ENCODE measurements at regions not wholly inside any gene's neighbourhood (a gene's known extent, or its start where the extent isn't known, plus 50 kb on each side); places are given as distances from the start of the nearest gene placed in this dataset.
A peak's percentile ranks its signal among the peaks of the same experiment; 100 is the strongest.

GRCh38 chr22:33221568-33221967 lies 163.4 kb upstream of the SYN3 start:
- DNase-seq (ENCODE audit: low read depth): no peak
- TF ChIP-seq CTCF (IDR thresholded peaks at IDR 0.05; ENCODE audit: low read depth, low read length, missing control alignments): no peak
- no peak overlapping the region for H3K4me3 ChIP-seq (ENCODE audit: low read depth, low read length)

- H3K4me3 ChIP-seq (ENCODE audit: low read depth, low read length): no peak overlapping the region
- DNase-seq (ENCODE audit: low read depth): no peak
- no peak for TF ChIP-seq CTCF (IDR thresholded peaks at IDR 0.05; ENCODE audit: low read depth, low read length, missing control alignments)
These were observed 162.4 kb upstream of the SYN3 start for GRCh38 chr22:33220476-33221080.

- no peak for TF ChIP-seq CTCF (IDR thresholded peaks at IDR 0.05; ENCODE audit: low read depth, low read length, missing control alignments)
- H3K4me3 ChIP-seq (ENCODE audit: low read depth, low read length): no peak overlapping the region
- DNase-seq (ENCODE audit: low read depth): no peak
These were observed 161.6 kb upstream of the SYN3 start for GRCh38 chr22:33219648-33220384.

DNA sequence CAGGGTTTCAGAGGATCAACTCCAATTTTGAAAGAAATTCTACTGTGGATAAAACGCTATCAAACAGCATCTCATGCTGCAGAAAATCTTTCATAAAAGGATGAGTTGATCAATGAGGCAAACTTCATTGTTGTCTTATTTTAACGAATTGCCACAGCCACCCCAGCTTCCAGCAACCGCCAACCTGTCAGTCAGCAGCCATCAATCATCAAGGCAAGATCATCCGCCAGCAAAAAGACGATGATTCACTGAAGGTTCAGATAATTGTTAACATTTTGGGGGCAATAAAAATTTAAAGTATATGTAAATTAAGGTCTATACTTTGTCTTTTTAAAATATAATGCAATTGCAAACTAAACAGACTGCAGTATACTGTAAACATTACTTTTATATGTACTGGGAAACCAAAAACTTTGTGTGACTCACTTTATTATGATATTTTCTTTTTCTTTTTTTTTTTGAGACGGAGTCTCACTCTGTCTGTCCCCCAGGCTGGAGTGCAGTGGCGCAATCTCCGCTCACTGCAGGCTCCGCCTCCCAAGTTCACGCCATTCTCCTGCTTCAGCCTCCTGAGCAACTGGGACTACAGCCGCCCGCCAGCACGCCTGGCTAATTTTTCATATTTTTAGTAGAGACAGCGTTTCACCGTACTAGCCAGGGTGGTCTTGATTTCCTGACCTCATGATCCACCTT lies 155.3 kb upstream of the SYN3 start:
- no peak overlapping the region for H3K4me3 ChIP-seq (ENCODE audit: low read depth, low read length)
- no peak for DNase-seq (ENCODE audit: low read depth)
- TF ChIP-seq CTCF (IDR thresholded peaks at IDR 0.05; ENCODE audit: low read depth, low read length, missing control alignments): no peak

GRCh38 chr22:33209930-33210784 lies 152.0 kb upstream of the SYN3 start:
- no peak overlapping the region for H3K4me3 ChIP-seq (ENCODE audit: low read depth, low read length)
- no peak for DNase-seq (ENCODE audit: low read depth)
- peak; percentile 78 for TF ChIP-seq CTCF (IDR thresholded peaks at IDR 0.05; ENCODE audit: low read depth, low read length, missing control alignments)

- no peak overlapping the region for H3K4me3 ChIP-seq (ENCODE audit: low read depth, low read length)
- no peak for DNase-seq (ENCODE audit: low read depth)
- TF ChIP-seq CTCF (IDR thresholded peaks at IDR 0.05; ENCODE audit: low read depth, low read length, missing control alignments): no peak
These were observed 146.2 kb upstream of the SYN3 start for GRCh38 chr22:33204408-33204807.

All from GM12864 (cell line).